Fibroblast of the aortic adventitia (primary cell): ENCODE measurements at regions not wholly inside any gene's neighbourhood (a gene's known extent, or its start where the extent isn't known, plus 50 kb on each side); places are given as distances from the start of the nearest gene placed in this dataset.

Source experiments
- DNase-seq: peaks from one replicate; pipeline ENCODE4 v3.0.0-alpha.2; 2010; ENCODE audit warnings: low read depth
- H3K4me3 ChIP-seq: 2 replicates; pipeline ENCODE4 v1.5.1; 2011; ENCODE audit warnings: low read depth, mild to moderate bottlenecking, control low read depth, low read length, moderate library complexity
- TF ChIP-seq, protein P1 (sequence below): IDR thresholded peaks from 2 replicates; pipeline ENCODE4 v1.5.1; 2011; ENCODE audit warnings: mild to moderate bottlenecking, low read length, control low read depth, inconsistent platforms; ENCODE audit not compliant: insufficient read depth

DNA sequence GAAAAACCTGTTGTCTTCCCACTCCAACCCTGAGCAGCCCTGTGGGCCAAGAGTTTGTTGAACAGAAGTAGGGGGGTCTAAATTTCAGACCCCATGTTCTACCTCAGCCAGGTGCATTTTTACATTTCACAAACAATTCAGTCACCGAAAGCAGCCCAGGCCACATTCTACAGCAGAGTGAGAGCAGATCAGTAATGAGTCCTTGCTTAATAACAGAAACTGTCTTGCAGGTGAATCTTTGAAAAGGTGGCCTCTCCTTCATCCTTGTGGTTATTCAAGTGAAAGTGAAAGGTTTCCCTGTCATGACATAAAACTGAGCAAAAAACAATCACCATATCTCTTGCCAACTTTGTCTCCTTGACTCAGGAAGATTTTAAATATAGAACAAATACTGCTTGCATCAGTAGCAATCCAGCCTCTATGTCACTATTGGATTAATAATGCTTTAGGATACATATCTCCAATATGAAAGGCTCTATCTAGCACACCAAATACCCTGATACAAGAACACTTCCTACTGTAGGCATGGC lies 670.2 kb downstream of the DIAPH3 start:
- TF ChIP-seq, protein P1, sequence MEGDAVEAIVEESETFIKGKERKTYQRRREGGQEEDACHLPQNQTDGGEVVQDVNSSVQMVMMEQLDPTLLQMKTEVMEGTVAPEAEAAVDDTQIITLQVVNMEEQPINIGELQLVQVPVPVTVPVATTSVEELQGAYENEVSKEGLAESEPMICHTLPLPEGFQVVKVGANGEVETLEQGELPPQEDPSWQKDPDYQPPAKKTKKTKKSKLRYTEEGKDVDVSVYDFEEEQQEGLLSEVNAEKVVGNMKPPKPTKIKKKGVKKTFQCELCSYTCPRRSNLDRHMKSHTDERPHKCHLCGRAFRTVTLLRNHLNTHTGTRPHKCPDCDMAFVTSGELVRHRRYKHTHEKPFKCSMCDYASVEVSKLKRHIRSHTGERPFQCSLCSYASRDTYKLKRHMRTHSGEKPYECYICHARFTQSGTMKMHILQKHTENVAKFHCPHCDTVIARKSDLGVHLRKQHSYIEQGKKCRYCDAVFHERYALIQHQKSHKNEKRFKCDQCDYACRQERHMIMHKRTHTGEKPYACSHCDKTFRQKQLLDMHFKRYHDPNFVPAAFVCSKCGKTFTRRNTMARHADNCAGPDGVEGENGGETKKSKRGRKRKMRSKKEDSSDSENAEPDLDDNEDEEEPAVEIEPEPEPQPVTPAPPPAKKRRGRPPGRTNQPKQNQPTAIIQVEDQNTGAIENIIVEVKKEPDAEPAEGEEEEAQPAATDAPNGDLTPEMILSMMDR: no peak
- DNase-seq: no peak
- H3K4me3 ChIP-seq: no peak overlapping the region

DNA sequence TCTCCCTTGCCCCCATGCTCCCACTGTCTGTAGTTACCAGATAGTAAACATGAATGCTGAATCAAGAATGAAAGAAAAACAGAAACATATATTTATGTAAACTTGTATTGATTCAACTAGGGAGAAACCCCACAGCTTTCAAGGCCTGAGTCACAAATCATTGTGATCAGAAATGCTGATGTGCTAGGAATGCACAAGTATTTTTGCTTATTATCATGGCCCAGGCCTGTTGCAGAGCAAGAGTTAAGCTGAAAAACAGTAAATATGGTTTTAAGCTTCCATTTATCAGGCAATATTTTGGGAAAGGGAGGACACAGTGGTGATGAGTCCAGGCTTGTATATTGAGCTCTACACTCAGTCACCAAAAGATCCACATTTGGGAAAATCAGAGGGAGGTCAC lies 669.6 kb downstream of the DIAPH3 start:
- H3K4me3 ChIP-seq: no peak overlapping the region
- TF ChIP-seq, protein P1: no peak
- DNase-seq: no peak

DNA sequence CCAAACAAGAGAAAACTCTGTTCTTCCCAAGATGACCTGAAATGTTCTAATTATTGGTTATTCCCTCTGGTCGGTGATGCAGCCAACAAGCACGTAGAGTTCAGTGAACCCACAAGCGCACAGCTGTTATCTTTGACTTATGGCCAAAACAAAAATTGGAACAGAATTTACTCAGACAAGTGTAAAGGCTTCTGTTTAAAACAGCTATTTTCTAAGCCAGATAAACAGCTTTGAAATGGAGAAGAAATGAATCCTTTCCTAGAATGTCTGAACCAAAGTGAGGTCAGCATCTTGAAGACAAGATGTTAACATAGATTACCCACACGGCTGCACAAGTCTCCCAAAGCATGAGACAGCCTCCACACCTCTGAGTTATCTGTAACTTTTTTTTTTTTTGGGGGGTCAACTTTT lies 669.2 kb downstream of the DIAPH3 start:
- H3K4me3 ChIP-seq: no peak overlapping the region
- TF ChIP-seq, protein P1: no peak
- DNase-seq: peak; percentile 18

DNA sequence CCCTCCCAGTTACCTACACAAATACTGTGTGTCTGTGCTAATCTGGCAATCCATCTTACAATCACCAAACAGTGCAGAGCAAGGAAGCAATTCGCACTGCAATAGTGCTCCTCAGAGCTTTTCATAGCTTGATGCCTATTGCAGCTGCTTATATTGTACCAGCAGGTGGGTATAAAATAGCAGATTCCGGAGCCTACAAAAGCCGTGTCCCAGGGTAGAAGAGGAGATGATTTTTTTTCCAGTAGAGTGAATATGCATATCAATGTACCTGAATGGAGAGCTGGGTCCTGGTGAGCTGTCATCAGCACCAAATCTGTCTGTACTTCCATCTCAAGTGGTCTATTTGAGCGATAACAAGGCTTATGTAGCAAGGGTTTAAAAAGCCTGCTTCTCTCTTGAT lies 668.4 kb downstream of the DIAPH3 start:
- TF ChIP-seq, protein P1: no peak

DNA sequence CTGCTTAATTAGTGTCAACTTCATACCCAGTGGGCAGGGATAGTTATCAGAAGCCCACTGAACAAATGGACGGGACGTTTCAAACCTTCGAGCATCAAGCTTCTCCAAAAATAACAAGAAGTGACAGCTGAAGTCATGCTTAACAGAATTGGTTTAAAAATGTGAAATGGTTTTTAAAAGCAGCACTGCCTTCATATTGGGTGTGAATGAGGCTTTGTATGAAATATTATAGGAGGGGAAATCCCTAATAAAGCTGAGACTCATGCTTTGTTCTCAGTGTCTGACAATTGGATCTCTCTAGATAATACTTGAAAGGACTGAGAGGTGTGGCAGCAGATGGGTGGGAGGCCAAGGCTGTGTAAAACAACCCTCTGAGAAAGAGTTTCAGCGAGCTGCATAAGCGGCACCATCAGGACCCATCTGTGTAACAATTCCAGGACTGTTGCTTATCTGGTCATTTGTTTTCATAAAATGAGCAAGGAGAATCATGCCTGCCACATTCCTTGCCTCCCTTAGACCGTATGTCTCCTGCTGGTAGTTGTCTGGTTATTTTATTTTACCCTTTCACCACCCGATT lies 667.7 kb downstream of the DIAPH3 start:
- no peak for DNase-seq

More for the DNA sequence above, 668.4 kb downstream of the DIAPH3 start:
- no peak overlapping the region for H3K4me3 ChIP-seq
- no peak for DNase-seq

DNA sequence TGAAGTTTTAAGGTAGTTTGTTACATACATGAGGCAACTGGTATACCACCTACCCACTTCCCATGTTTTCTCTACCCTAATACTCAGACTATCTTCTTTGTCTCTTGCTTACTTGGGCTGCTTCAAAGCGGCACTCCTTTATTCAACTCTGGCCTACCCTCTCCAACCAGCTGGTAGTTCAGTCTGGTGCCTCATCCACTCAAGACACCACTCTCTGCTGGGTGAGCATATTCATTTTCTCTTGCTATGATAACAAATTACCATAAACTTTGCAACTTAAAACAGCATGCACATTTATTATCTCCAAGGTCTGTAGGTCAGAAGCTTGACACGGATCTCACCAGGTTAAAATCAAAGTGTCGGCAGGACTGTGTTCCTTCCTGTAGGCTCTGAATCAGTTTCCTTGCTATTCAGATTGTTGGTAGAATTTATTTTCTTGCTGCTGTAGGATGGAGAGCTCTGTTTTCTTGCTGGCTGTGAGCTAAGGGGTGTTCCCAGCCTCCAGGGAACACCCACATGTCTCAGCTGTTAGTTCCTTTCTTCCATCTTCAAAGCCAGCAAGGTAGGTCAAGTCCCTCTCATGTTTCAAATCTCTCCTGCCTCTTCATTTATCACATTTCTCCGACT lies 666.0 kb downstream of the DIAPH3 start:
- no peak for DNase-seq
- TF ChIP-seq, protein P1: no peak
- H3K4me3 ChIP-seq: no peak overlapping the region

More for the DNA sequence above, 667.7 kb downstream of the DIAPH3 start:
- H3K4me3 ChIP-seq: no peak overlapping the region
- TF ChIP-seq, protein P1: no peak
